OCI-LY1 (cell line): ENCODE measurements at regions not wholly inside any gene's neighbourhood (a gene's known extent, or its start where the extent isn't known, plus 50 kb on each side); places are given as distances from the start of the nearest gene placed in this dataset.

Experiments used
- H2AFZ ChIP-seq: fragments of 200-600 bp; sonication (generic), shearing (Covaris generic); 2 replicates; pipeline ENCODE4 v1.6.0; 2014; ENCODE audit warnings: antibody characterized with exemption, mild to moderate bottlenecking, low read length
- H3F3A ChIP-seq: fragments of 200-600 bp; sonication (generic), shearing (Covaris generic); 2 replicates; pipeline ENCODE4 v1.6.0; 2014; ENCODE audit warnings: mild to moderate bottlenecking, antibody characterized with exemption, low read length, moderate library complexity; ENCODE audit not compliant: insufficient read depth
- H3K27ac ChIP-seq: fragments of 200-600 bp; sonication (generic); 2 replicates; pipeline ENCODE4 v1.5.1; 2014; ENCODE audit warnings: low read length, mixed run types, mild to moderate bottlenecking, low read depth; ENCODE audit not compliant: poor library complexity, severe bottlenecking
- H3K27me3 ChIP-seq: fragments of 200-600 bp; sonication (generic); 2 replicates; pipeline ENCODE4 v1.6.0; 2014; ENCODE audit warnings: antibody characterized with exemption, mild to moderate bottlenecking, low read length, moderate library complexity; ENCODE audit not compliant: insufficient read depth
- H3K36me3 ChIP-seq: fragments of 200-600 bp; sonication (generic); 2 replicates; pipeline ENCODE4 v1.6.1; 2014; ENCODE audit warnings: mild to moderate bottlenecking, antibody characterized with exemption, low read length, moderate library complexity, mixed read lengths; ENCODE audit not compliant: insufficient read depth
- H3K4me1 ChIP-seq: fragments of 200-600 bp; sonication (generic); 2 replicates; pipeline ENCODE4 v1.5.1; 2014; ENCODE audit warnings: mild to moderate bottlenecking, low read length, moderate library complexity; ENCODE audit not compliant: insufficient read depth, severe bottlenecking
- H3K4me2 ChIP-seq: fragments of 200-600 bp; sonication (generic), shearing (Covaris generic); 2 replicates; pipeline ENCODE4 v1.6.1; 2014; ENCODE audit warnings: low read length
- H3K4me3 ChIP-seq: fragments of 200-600 bp; sonication (generic); 2 replicates; pipeline ENCODE4 v1.5.1; 2014; ENCODE audit warnings: low read length, low read depth, mild to moderate bottlenecking, mixed read lengths; ENCODE audit not compliant: poor library complexity, severe bottlenecking
- H3K79me2 ChIP-seq: fragments of 200-600 bp; shearing (Covaris generic); 2 replicates; pipeline ENCODE4 v1.6.1; 2016; ENCODE audit warnings: mixed run types, low read length, mixed read lengths; ENCODE audit not compliant: insufficient read depth
- H3K9ac ChIP-seq: fragments of 200-600 bp; sonication (generic), shearing (Covaris generic); 2 replicates; pipeline ENCODE4 v1.6.1; 2014; ENCODE audit warnings: mild to moderate bottlenecking, low read length, mixed read lengths
- H3K9me2 ChIP-seq: fragments of 200-600 bp; sonication (generic), shearing (Covaris generic); 2 replicates; pipeline ENCODE4 v1.6.1; 2014; ENCODE audit warnings: low read depth, mild to moderate bottlenecking, low read length, mixed read lengths
- H3K9me3 ChIP-seq: fragments of 200-600 bp; shearing (Covaris generic); 2 replicates; pipeline ENCODE4 v1.6.1; 2014; ENCODE audit warnings: low read length, mixed read lengths
- H4K20me1 ChIP-seq: fragments of 200-600 bp; sonication (generic), shearing (Covaris generic); 2 replicates; pipeline ENCODE4 v1.6.0; 2016; ENCODE audit warnings: mild to moderate bottlenecking, low read length; ENCODE audit not compliant: insufficient read depth
- EZH2 ChIP-seq: fragments of 200-600 bp; sonication (generic), shearing (Covaris generic); IDR thresholded peaks from 2 replicates; pipeline ENCODE4 v1.8.0; 2017; ENCODE audit warnings: borderline replicate concordance, mixed run types, mild to moderate bottlenecking, antibody characterized with exemption, low read length, moderate library complexity, mixed read lengths
- TF ChIP-seq, protein P1 (sequence below): fragments of 200-600 bp; sonication (generic), shearing (Covaris generic); IDR thresholded peaks from 2 replicates; pipeline ENCODE4 v1.5.1; 2017; ENCODE audit warnings: mild to moderate bottlenecking, antibody characterized with exemption, low read length, moderate library complexity, mixed read lengths

DNA sequence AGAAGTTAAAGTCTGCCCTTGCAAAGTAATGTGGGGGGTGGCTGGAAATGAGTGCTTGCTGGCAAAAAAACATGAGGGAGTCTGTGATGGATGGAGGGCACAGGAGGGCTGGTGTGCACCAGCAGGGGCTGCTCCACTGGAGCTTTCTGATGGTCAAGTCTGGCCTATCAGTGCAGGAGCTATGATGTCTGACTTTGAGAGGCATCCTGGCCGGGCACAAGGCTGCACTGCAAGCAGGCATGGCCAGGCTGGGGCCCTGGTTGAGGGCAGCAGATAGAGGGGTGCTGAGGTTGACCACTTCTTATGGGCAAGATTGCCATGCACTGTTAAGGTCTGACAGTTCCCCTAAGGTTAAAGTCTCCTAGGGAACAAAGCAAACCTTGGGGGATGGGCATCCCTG is 1140.2 kb downstream of the FAM133A start:
- H3K4me2 ChIP-seq = no peak overlapping the region
- H3K4me1 ChIP-seq = no peaks in the 10 kb centered on the region
- no peaks in the 10 kb centered on the region for H3K9me3 ChIP-seq
- H3K9ac ChIP-seq = no peak overlapping the region
- no peak for TF ChIP-seq EZH2
- TF ChIP-seq, protein P1, sequence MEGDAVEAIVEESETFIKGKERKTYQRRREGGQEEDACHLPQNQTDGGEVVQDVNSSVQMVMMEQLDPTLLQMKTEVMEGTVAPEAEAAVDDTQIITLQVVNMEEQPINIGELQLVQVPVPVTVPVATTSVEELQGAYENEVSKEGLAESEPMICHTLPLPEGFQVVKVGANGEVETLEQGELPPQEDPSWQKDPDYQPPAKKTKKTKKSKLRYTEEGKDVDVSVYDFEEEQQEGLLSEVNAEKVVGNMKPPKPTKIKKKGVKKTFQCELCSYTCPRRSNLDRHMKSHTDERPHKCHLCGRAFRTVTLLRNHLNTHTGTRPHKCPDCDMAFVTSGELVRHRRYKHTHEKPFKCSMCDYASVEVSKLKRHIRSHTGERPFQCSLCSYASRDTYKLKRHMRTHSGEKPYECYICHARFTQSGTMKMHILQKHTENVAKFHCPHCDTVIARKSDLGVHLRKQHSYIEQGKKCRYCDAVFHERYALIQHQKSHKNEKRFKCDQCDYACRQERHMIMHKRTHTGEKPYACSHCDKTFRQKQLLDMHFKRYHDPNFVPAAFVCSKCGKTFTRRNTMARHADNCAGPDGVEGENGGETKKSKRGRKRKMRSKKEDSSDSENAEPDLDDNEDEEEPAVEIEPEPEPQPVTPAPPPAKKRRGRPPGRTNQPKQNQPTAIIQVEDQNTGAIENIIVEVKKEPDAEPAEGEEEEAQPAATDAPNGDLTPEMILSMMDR = no peak
- H3K27ac ChIP-seq = no peak overlapping the region
- no peak overlapping the region for H3K4me3 ChIP-seq
- H2AFZ ChIP-seq = no peak overlapping the region
- H3K79me2 ChIP-seq = no peaks in the 10 kb centered on the region
- no peaks in the 10 kb centered on the region for H3K9me2 ChIP-seq
- no peaks in the 10 kb centered on the region for H3F3A ChIP-seq
- no peaks in the 10 kb centered on the region for H3K36me3 ChIP-seq
- H3K27me3 ChIP-seq = no peaks in the 10 kb centered on the region
- no peaks in the 10 kb centered on the region for H4K20me1 ChIP-seq

DNA sequence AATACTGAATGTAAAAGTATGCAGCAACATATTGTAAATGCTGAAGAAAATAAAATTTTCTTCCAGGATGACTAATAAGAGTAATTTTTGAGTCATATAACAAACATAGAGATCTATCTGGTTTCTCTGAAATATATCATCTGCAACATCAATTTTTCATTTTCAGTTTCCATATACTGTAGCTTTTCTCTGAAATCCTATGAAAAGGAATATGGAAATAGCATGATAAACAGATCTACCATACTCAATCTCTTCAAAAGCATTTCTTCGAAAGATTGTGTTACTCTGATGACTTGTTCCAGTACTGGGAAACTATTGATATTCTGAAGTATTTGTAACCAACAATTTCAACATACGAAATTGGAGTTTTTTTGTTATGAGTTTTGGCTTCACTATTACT is 1156.7 kb downstream of the FAM133A start:
- Histone ChIP-seq H3K9me2 (no peaks in the 10 kb centered on the region), H3K4me2 (no peak overlapping the region), H3K9ac (no peak overlapping the region), H3K27me3 (no peaks in the 10 kb centered on the region), H3K4me3 (no peak overlapping the region), H3F3A (no peaks in the 10 kb centered on the region), H4K20me1 (no peaks in the 10 kb centered on the region), H3K9me3 (no peaks in the 10 kb centered on the region), H3K79me2 (no peaks in the 10 kb centered on the region), H2AFZ (no peak overlapping the region), H3K4me1 (no peaks in the 10 kb centered on the region), H3K36me3 (no peaks in the 10 kb centered on the region), H3K27ac (no peak overlapping the region)
- TF ChIP-seq EZH2 = no peak
- TF ChIP-seq, protein P1 = no peak

DNA sequence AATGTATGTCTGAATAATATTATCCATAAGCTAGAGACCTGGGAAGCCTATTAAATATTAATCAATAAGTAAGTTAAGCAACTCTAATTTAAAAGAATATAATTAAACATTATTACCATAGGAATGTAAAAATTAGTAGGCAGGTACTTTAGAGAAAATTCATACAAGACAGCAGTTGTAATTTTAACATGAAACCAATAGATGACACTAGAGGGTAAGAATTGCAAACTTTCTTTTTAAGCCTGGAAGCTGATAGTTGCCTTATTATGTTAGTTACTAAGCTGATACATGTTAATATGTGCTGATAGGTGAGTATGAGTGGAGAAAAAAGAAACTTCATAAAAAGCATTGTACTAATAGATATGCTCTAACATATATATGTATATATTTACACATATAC is 1157.4 kb downstream of the FAM133A start:
- H3K4me2 ChIP-seq = no peak overlapping the region
- H3K79me2 ChIP-seq = no peaks in the 10 kb centered on the region
- no peak overlapping the region for H3K9ac ChIP-seq
- H3K4me3 ChIP-seq = no peak overlapping the region
- H3F3A ChIP-seq = no peaks in the 10 kb centered on the region
- H3K27me3 ChIP-seq = no peaks in the 10 kb centered on the region
- no peak overlapping the region for H3K27ac ChIP-seq
- H4K20me1 ChIP-seq = no peaks in the 10 kb centered on the region
- no peaks in the 10 kb centered on the region for H3K36me3 ChIP-seq
- H3K4me1 ChIP-seq = no peaks in the 10 kb centered on the region
- TF ChIP-seq EZH2 = no peak
- TF ChIP-seq, protein P1 = peak; percentile 45
- H3K9me2 ChIP-seq = no peaks in the 10 kb centered on the region
- no peak overlapping the region for H2AFZ ChIP-seq
- no peaks in the 10 kb centered on the region for H3K9me3 ChIP-seq
